ENCODE measurements at regions not wholly inside any gene's neighbourhood (a gene's known extent, or its start where the extent isn't known, plus 50 kb on each side); places are given as distances from the start of the nearest gene placed in this dataset.

DNA sequence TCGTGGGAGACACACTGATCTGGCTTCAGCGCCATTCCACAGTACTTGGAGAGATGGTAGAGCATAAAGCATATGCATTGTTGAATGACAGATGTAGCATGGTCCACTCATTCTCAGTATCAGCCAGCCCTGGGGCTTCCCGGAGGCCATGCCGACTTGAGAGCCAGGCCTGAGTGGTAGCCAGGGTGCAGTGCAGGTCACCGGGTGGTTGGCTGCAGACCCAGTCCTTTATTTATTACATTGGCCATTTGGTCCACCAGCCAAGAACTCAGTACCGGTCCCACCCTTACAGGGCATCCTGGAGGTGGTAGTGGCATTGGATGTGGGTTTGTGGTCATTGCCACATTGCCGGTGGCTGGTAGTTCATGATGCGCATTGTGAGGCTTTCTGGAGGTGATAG, 121.6 kb upstream of the RTL1 start:
- H3K27me3 ChIP-seq (ENCODE audit: insufficient read depth, low read length): no peaks in the 10 kb centered on the region
- H3K9ac ChIP-seq (ENCODE audit: low read length): no peak overlapping the region
- ChIA-PET RAD21 (ENCODE audit: low non-redundant PET in 1 of 2, low total read pairs in 2 of 2, uncharacterized antibody in 2 of 2, unreplicated experiment in 2 of 2) (no interaction called here), POLR2A (no interaction called here), CTCF (no interaction called here)
- ATAC-seq (no peak), DNase-seq (ENCODE audit: low read depth, low spot score) (no peak)
- H3K4me2 ChIP-seq (ENCODE audit: low read length): no peak overlapping the region
- no peak overlapping the region for H3K27ac ChIP-seq (ENCODE audit: low read depth, low read length)
- BruUV-seq (replicated peaks): no TSS peak
- TF ChIP-seq RAD21 (IDR thresholded peaks at IDR 0.05; ENCODE audit: low read depth) (no peak), ZBTB33 (IDR thresholded peaks at IDR 0.05; ENCODE audit: extremely low read depth, insufficient replicate concordance, low read length) (no peak), CBX3 (IDR thresholded peaks at IDR 0.05; ENCODE audit: low read depth) (no peak), POLR2A (IDR thresholded peaks at IDR 0.05; ENCODE audit: borderline replicate concordance, extremely low read depth, insufficient read depth, insufficient read length) (no peak), ELF1 (IDR thresholded peaks at IDR 0.05; ENCODE audit: borderline replicate concordance, low read depth) (no peak), FOSL1 (IDR thresholded peaks at IDR 0.05; ENCODE audit: low read depth) (no peak), REST (IDR thresholded peaks at IDR 0.05; ENCODE audit: low read depth) (no peak), YY1 (IDR thresholded peaks at IDR 0.05; ENCODE audit: extremely low read depth, insufficient replicate concordance, low read depth, low read length) (no peak), JUND (IDR thresholded peaks at IDR 0.05) (no peak), CEBPB (IDR thresholded peaks at IDR 0.05; ENCODE audit: low read depth) (no peak), ATF3 (IDR thresholded peaks at IDR 0.05) (no peak), ZFX (IDR thresholded peaks at IDR 0.05) (no peak), SIN3A (IDR thresholded peaks at IDR 0.05; ENCODE audit: low read depth) (no peak), ZNF274 (IDR thresholded peaks at IDR 0.05; ENCODE audit: low read depth, low read length) (no peak)
- intact Hi-C loops (cut with micrococcal nuclease): no loop called here
- H4K20me1 ChIP-seq (ENCODE audit: insufficient read depth): no peaks in the 10 kb centered on the region
- H3K36me3 ChIP-seq (ENCODE audit: control insufficient read depth in 1 of 2, insufficient read depth in 2 of 2, low read length in 2 of 2): no peaks in the 10 kb centered on the region
- H2AFZ ChIP-seq (ENCODE audit: low read depth, low read length, poor library complexity, severe bottlenecking): no peak overlapping the region
- H3K4me1 ChIP-seq (ENCODE audit: control insufficient read depth in 1 of 2, insufficient read depth in 2 of 2, low read length in 2 of 2): no peaks in the 10 kb centered on the region
- H3K9me3 ChIP-seq (ENCODE audit: control insufficient read depth in 1 of 2, insufficient read depth in 1 of 2, low read depth in 1 of 2, low read length in 2 of 2): no peaks in the 10 kb centered on the region
- H3K79me2 ChIP-seq (ENCODE audit: insufficient read depth, low read length): no peaks in the 10 kb centered on the region
- H3K9me2 ChIP-seq (ENCODE audit: insufficient read depth): no peaks in the 10 kb centered on the region
- no peak overlapping the region for H3K4me3 ChIP-seq (replicated peaks in 1 of 2; ENCODE audit: low read depth in 1 of 2, low read length in 2 of 2)
